NCI-H345 treated with DMSO at 0.1 percent for 48 hours (cell line): ENCODE measurements at regions not wholly inside any gene's neighbourhood (a gene's known extent, or its start where the extent isn't known, plus 50 kb on each side); places are given as distances from the start of the nearest gene placed in this dataset.

Experiments used
- DNase-seq: peaks from one replicate; lab custom pipeline; 2025; ENCODE audit not compliant: unreplicated experiment; lab: John Stamatoyannopoulos, UW

- peak; percentile 1 for DNase-seq
Measured at GRCh38 chr16:73610160-73610559, 562.2 kb upstream of the ZFHX3 start.

DNA sequence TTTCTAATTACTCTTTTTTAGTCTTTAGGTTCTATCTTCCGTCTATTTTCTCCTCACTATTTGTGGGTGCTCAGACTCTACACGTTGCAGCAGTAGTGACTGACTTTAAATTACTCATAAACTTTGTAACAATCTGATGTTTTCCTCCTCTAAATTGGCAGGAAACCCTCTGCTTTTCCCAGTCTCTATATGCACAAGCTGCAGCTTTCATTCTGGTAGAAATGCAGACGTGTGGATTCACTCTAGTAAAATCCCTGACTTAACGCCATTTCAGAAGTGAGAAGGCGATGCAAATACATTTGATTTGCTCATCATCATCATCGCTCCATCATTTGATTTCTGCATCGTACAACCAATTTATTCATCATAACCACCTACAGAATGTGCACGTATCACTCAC lies 561.0 kb upstream of the ZFHX3 start:
- DNase-seq: no peak

DNA sequence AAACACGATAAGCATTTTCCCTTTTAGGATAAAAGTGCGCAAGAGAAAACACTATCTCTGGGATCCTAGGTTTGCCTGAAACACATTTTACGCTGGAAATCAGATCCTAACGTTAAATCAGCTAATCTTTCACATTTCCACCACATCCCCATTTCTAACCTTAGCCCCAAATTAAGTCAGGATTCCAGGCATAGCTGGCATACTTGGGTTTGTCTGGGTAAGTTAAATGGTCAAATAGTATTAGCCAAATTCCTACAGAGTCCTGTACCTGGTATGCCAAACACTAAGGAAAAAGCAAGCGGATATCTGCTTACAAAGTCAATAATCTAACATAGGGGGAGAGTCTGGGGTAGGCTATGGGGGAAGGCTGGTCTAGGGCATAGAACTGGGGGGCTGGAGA lies 557.4 kb upstream of the ZFHX3 start:
- no peak for DNase-seq

GRCh38 chr16:73601911-73602310 lies 554.0 kb upstream of the ZFHX3 start:
- DNase-seq: no peak

DNA sequence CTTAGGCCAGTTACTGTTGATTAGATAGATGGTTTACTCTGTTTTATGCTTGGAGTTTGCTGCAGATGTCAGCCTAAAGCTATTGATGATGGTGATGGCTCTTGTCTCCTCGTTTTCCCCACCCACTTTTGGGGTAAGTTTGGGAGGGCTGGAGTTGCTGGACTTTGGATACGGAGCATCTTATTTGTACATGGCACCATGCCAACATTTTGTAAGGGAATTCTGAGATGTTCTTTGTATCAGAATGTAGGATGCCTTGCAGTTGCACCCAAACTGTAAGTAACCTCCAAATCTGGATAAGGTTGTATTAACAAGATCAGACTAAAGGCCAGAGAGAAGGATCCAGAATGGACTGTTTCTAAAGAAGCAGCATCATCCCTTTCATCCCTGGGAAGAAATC lies 551.9 kb upstream of the ZFHX3 start:
- no peak for DNase-seq

DNA sequence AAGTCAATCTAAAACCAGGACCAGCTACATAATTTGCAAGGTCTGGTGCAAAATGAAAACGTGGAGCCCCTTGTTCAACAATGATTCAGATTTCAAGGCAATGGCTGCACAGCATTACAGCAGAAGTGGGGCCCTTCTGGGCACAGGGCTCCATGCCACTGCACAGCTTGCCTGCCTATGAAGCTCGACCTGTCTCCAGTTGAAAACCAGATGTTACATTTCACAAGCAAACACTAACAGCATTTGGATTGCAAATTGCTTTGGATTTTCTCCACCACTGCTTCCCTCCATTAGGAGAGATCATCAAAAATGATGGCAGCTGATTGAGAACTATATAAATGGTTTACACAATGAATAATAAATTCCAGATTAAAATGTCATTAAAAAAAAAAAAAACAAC lies 551.4 kb upstream of the ZFHX3 start:
- no peak for DNase-seq

GRCh38 chr16:73584157-73584556 lies 536.2 kb upstream of the ZFHX3 start:
- no peak for DNase-seq

DNA sequence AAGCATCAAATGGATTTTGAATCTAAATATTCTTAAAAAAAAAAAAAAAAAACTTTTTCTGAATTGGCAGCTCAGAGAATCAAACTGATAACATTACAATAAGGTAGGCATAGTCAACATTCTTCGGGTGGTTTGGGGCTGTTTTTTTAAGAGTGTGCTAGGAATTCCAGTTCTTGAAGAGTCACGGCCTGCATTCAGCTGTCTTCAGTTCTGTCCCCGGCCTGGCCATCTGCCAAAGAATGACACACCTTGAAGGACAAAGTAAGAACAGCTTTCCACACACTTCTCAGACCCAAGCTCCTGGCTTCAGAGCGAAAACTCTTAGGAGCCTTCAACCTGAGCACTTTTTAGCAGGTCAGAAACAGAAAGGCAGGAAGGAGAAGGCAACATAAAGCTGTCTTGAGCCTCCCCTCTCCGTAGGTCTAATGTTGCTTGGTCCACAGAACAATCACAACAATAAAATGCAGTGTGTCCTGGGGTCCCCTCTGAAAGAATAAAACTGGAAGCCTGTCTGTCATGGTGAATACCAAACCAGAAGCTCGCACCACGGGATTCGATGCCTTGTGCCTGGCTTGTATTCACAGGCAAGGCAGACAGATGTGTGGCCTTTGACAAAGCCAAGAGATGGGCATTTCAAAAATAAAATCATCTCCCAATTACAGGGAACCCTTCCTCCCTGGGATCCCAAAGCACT lies 524.4 kb upstream of the ZFHX3 start:
- DNase-seq: no peak

- no peak for DNase-seq
Measured at GRCh38 chr16:73569266-73569980, 521.5 kb upstream of the ZFHX3 start.

- no peak for DNase-seq
Measured at GRCh38 chr16:73568769-73569168, 520.8 kb upstream of the ZFHX3 start.

DNA sequence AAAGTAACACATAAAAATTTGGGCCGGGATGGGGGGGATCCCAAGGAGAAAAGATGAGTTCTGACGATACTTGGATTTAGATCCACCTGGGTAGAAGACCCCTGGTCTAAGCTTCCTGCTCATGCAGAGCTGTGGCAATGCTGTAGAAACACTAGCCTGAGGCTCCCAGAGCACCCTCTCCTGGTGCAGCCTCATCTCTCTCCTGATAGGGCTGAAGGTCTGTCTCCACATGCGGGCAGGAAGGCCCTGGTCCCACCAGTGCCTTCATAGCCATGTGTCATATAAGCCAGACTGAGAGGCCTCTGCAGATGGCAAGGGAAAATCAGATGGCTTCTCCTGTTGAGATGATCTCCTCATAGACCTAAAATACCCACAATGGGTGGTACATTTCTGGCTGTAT lies 518.0 kb upstream of the ZFHX3 start:
- DNase-seq: no peak

- DNase-seq: no peak
Measured at GRCh38 chr16:73565263-73565662, 517.3 kb upstream of the ZFHX3 start.

- no peak for DNase-seq
Measured at GRCh38 chr16:73563709-73564108, 515.8 kb upstream of the ZFHX3 start.

- no peak for DNase-seq
Measured at GRCh38 chr16:73560497-73560896, 512.6 kb upstream of the ZFHX3 start.

DNA sequence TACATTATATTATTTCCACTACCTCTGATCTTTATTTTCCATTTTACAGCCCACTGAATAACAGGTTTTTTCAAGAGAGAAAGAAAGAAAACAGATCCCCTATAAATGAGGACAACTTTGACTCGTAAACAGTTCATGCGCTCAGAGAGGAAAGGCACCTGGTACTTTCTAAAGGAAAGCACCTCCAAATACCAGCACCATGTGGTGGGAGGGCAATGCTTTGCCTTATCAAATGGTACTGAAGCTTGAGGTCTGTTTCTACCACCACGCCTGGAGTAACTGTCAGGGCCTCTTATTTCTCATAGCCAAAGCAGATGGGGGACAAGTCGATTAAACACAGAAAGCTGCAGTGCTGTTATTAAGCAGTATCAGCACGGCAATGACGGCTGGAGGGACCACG lies 510.3 kb upstream of the ZFHX3 start:
- DNase-seq: no peak

DNA sequence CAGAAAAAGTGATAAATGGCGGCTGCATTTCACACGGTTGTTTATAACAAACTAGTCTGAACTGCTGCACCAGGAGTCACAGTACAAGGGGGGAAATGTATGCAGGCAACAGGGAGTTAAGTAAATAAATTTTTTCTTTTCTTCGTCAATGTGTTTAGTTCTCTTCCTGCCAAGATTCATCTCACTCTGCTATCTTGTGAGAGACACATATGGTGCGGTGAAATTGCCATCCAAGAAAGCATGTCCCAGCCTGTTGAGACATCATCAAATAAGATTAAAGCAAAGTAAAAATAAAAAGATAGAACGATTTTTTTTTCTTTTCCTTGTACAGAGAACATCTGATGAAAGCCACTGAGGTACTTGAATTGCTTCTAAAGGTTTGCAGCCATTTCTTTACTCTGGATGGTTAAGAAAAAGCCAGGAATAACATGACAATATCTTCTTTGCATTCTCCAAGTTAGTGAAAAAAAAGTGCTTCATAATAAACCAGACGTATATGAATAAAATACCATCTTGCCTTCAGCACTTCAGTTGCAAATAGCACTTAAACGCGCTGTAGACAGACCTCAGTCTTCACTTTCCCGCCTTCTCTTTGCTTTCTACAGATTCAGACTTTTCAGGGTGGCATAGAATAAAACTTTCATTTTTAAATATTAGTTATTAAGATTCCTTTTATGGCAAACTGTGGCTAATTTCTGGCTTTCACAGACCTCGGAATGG lies 506.2 kb upstream of the ZFHX3 start:
- DNase-seq: no peak

- DNase-seq: no peak
Measured at GRCh38 chr16:73549984-73550631, 502.2 kb upstream of the ZFHX3 start.

DNA sequence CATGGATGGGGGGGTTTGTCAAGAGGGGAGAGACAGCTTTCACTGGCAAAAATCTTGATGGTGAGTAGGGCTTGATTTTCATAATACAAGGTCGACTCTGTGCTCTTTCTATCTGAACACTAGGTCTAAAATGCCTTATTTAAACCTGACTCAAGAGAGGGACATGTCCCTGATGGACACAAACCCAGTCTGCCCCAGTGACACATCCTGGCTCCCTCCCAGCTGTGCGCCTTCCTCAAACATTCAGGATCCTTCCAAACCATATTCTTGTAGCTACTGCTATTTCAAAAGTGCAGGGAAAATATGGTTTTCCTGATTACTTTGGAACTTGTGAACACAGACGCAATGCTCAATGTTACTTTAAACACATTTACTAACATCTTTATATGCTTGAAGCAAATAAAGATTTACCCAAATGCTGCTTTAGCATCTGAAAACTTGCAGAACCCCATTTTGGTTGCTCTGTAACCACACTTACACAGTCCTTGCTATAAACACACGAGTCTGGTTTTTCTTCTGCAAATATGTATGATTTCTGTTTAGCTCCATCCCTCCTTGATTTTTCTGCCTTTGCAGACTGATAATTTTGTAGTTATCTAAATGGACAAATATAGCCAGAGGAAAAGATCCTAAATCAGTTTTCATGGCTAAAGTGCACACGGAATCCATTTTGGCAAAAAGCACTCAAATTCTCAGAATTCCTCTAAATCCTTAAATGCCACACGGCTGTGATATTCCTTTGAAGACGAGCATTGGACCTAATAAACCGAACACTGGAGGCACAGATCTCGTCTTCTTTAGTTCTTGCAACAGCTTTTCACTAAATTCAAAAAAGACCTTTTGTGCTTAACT lies 499.9 kb upstream of the ZFHX3 start:
- no peak for DNase-seq

- DNase-seq: peak; percentile 59
Measured at GRCh38 chr16:73546341-73546845, 498.5 kb upstream of the ZFHX3 start.

DNA sequence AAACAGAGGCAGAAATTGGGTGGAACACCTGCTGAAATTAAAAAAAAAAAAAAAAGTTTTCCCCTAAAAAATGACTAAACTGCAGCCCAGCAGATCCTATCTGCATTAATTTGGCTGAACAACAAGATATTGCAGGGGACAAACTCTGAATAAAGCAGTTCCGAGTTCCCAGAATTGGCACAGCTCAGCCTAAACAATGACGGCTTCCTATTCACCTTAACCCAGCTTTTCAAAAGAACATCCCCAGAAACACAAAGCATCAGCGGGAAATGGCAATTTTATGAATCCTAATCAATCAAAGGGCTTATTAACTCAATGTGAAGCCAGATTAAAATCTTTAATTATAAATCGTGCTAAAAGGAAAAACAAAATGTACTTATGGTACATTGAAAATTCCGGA lies 497.8 kb upstream of the ZFHX3 start:
- DNase-seq: no peak

GRCh38 chr16:73545290-73545689 lies 497.4 kb upstream of the ZFHX3 start:
- DNase-seq: no peak
